HepG2 (cell line): ENCODE measurements at regions not wholly inside any gene's neighbourhood (a gene's known extent, or its start where the extent isn't known, plus 50 kb on each side); places are given as distances from the start of the nearest gene placed in this dataset.
A peak's percentile ranks its signal among the peaks of the same experiment; 100 is the strongest.

ENCODE experiments used
- ARID4A ChIP-seq: sonication (generic); formaldehyde crosslinking; IDR thresholded peaks from 2 replicates; pipeline ENCODE4 v1.5.0; 2020; ENCODE audit warnings: mild to moderate bottlenecking, missing genetic modification reagents, borderline replicate concordance
- BCL6 ChIP-seq: IDR thresholded peaks from 2 replicates; pipeline ENCODE4 v1.6.1; 2016; ENCODE audit warnings: missing genetic modification reagents, missing compliant biosample characterization
- BRD4 ChIP-seq: sonication (generic); formaldehyde crosslinking; IDR thresholded peaks from 2 replicates; pipeline ENCODE4 v1.4.0; 2020; ENCODE audit warnings: missing genetic modification reagents
- CEBPB ChIP-seq: IDR thresholded peaks from 2 replicates; pipeline ENCODE4 v1.6.1; 2011; ENCODE audit warnings: low read depth, low read length, improper control_type of control experiment, borderline replicate concordance
- FOXJ3 ChIP-seq: sonication (generic); formaldehyde crosslinking; IDR thresholded peaks from 2 replicates; pipeline ENCODE4 v1.4.0; 2020; ENCODE audit warnings: missing genetic modification reagents, mild to moderate bottlenecking, borderline replicate concordance
- FOXK2 ChIP-seq: fragments of 450-650 bp; IDR thresholded peaks from 2 replicates; pipeline ENCODE4 v1.6.1; 2016
- KLF16 ChIP-seq, 2 experiments: sonication (generic) in 1 of 2; formaldehyde crosslinking in 1 of 2; IDR thresholded peaks; 2 replicates each; pipeline versions ENCODE4 v1.6.1 to v1.8.0; 2016 to 2023; ENCODE audit warnings: missing genetic modification reagents in 2 of 2, missing compliant biosample characterization in 1 of 2
- MAX ChIP-seq: IDR thresholded peaks from 2 replicates; pipeline ENCODE4 v1.6.1; 2012; ENCODE audit warnings: inconsistent platforms
- PAXIP1 ChIP-seq: sonication (generic); formaldehyde crosslinking; conservative IDR thresholded peaks from 2 replicates; pipeline ENCODE4 v1.4.0; 2020; ENCODE audit warnings: mild to moderate bottlenecking, missing genetic modification reagents, moderate library complexity
- PHF21A ChIP-seq: sonication (generic); formaldehyde crosslinking; IDR thresholded peaks from 2 replicates; pipeline ENCODE4 v1.5.0; 2020; ENCODE audit warnings: mild to moderate bottlenecking, missing genetic modification reagents
- PHF8 ChIP-seq: sonication (generic); formaldehyde crosslinking; IDR thresholded peaks from 2 replicates; pipeline ENCODE4 v1.5.0; 2020; ENCODE audit warnings: missing genetic modification reagents
- POLR2AphosphoS5 ChIP-seq: IDR thresholded peaks from 2 replicates; pipeline ENCODE4 v1.6.1; 2012; ENCODE audit warnings: low read depth, low read length
- TARDBP ChIP-seq: sonication (generic); formaldehyde crosslinking; IDR thresholded peaks from 2 replicates; pipeline ENCODE4 v1.8.0; 2022; ENCODE audit warnings: mild to moderate bottlenecking, missing genetic modification reagents
- ZBTB10 ChIP-seq: sonication (generic); formaldehyde crosslinking; IDR thresholded peaks from 2 replicates; pipeline ENCODE4 v1.4.0; 2020; ENCODE audit warnings: missing genetic modification reagents, borderline replicate concordance
- ZNF256 ChIP-seq: sonication (generic); formaldehyde crosslinking; conservative IDR thresholded peaks from 2 replicates; pipeline ENCODE4 v1.4.0; 2020; ENCODE audit warnings: missing genetic modification reagents
- ZNF350 ChIP-seq: sonication (generic); formaldehyde crosslinking; IDR thresholded peaks from 2 replicates; pipeline ENCODE4 v1.4.0; 2020; ENCODE audit warnings: mild to moderate bottlenecking, low read depth, missing genetic modification reagents, borderline replicate concordance
- ZNF597 ChIP-seq: sonication (generic); formaldehyde crosslinking; IDR thresholded peaks from 2 replicates; pipeline ENCODE4 v1.5.0; 2020; ENCODE audit warnings: missing genetic modification reagents
- ZNF790 ChIP-seq: sonication (generic); formaldehyde crosslinking; IDR thresholded peaks from 2 replicates; pipeline ENCODE4 v1.8.0; 2022; ENCODE audit warnings: missing genetic modification reagents, mild to moderate bottlenecking, borderline replicate concordance

- TF ChIP-seq ARID4A (CRISPR knock-in tag) = peak; percentile 79
- no peak for TF ChIP-seq ZNF597 (CRISPR knock-in tag)
- peak; percentile 57 for TF ChIP-seq POLR2AphosphoS5
- 0 out of 2 replicates have a peak, but pooled peaks have one; percentile 37 for TF ChIP-seq PHF21A (CRISPR knock-in tag)
- peak; percentile 46; the same call in 1 of the 2 replicates for TF ChIP-seq FOXJ3 (CRISPR knock-in tag)
- TF ChIP-seq ZNF256 (CRISPR knock-in tag) = peak; percentile 55; the same call in 1 of the 2 replicates
- TF ChIP-seq MAX = peak; percentile 12; the same call in 1 of the 2 replicates
- TF ChIP-seq BRD4 (CRISPR knock-in tag) = no peak
- TF ChIP-seq PAXIP1 = 0 out of 2 replicates have a peak, but pooled peaks have one; percentile 34
- peak; percentile 69; the same call in 1 of the 2 replicates for TF ChIP-seq TARDBP (CRISPR knock-in tag)
- TF ChIP-seq BCL6 (CRISPR knock-in tag) = 0 out of 2 replicates have a peak, but pooled peaks have one; percentile 12
- peak in 1 of 2 experiments; percentile 50; a peak in 1 of 4 replicates for TF ChIP-seq KLF16 (CRISPR knock-in tag; IDR thresholded peaks at IDR 0.05)
- 0 out of 2 replicates have a peak, but pooled peaks have one; percentile 18 for TF ChIP-seq FOXK2
- peak; percentile 22; the same call in 1 of the 2 replicates for TF ChIP-seq ZNF350
- peak; percentile 66; the same call in 1 of the 2 replicates for TF ChIP-seq ZNF790 (CRISPR knock-in tag)
- peak; percentile 62 for TF ChIP-seq PHF8 (CRISPR knock-in tag)
- TF ChIP-seq CEBPB = no peak
- no peak for TF ChIP-seq ZBTB10
Measured at GRCh38 chr6:26195376-26195923, 108.2 kb downstream of the HFE start (continued).
